ENCODE measurements at regions not wholly inside any gene's neighbourhood (a gene's known extent, or its start where the extent isn't known, plus 50 kb on each side); places are given as distances from the start of the nearest gene placed in this dataset.

DNA sequence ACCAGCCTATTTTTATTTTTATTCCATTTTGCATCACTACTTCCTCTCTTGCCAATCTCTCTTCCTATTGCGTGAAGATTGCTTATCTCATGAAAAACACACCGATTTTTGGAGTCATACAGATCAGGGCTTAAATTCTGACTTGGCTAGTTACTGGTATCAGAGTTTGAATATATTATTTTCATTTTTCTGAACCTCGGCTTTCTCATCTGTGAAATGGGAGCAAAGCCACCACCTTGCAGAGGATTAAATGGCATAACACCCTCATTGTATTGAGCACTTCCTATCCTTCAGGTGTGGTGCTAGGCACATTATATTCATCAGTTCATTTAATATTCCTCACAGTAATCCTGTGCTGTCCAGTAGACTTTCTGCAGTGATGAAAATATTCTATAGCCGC, 208.8 kb downstream of the HAPSTR1 start:
- DNase-seq: no peak
- WGBS, 2 donors: 69 to 70% methylated on average over 4 of the region's 4 CpGs
- TF ChIP-seq POLR2A (IDR thresholded peaks at IDR 0.05): no peak
- TF ChIP-seq, protein P1, sequence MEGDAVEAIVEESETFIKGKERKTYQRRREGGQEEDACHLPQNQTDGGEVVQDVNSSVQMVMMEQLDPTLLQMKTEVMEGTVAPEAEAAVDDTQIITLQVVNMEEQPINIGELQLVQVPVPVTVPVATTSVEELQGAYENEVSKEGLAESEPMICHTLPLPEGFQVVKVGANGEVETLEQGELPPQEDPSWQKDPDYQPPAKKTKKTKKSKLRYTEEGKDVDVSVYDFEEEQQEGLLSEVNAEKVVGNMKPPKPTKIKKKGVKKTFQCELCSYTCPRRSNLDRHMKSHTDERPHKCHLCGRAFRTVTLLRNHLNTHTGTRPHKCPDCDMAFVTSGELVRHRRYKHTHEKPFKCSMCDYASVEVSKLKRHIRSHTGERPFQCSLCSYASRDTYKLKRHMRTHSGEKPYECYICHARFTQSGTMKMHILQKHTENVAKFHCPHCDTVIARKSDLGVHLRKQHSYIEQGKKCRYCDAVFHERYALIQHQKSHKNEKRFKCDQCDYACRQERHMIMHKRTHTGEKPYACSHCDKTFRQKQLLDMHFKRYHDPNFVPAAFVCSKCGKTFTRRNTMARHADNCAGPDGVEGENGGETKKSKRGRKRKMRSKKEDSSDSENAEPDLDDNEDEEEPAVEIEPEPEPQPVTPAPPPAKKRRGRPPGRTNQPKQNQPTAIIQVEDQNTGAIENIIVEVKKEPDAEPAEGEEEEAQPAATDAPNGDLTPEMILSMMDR (IDR thresholded peaks at IDR 0.05): no peak
- no peaks in the 10 kb centered on the region for H3K9me3 ChIP-seq
- no peaks in the 10 kb centered on the region for H3K4me1 ChIP-seq
- no peak overlapping the region for H3K4me3 ChIP-seq
- intact Hi-C loops (cut with DNase I): no loop called here
- H3K27me3 ChIP-seq: peaks cover 0 to 7% (median 0%) of the 10 kb centered on the region in 4 donors
- H3K36me3 ChIP-seq: no peaks in the 10 kb centered on the region
- no peak overlapping the region for H3K27ac ChIP-seq

- Histone ChIP-seq H3K4me1 (no peaks in the 10 kb centered on the region), H3K9me3 (no peaks in the 10 kb centered on the region), H3K27me3 (peaks cover 0 to 13% (median 0%) of the 10 kb centered on the region in 4 donors), H3K36me3 (no peaks in the 10 kb centered on the region), H3K4me3 (no peak overlapping the region), H3K27ac (no peak overlapping the region)
- intact Hi-C loops (cut with DNase I): no loop called here
- DNase-seq: no peak
- 50 to 86% methylated on average over 6 of the region's 6 CpGs for WGBS, 2 donors
- TF ChIP-seq POLR2A (IDR thresholded peaks at IDR 0.05): no peak
- TF ChIP-seq, protein P1 (IDR thresholded peaks at IDR 0.05): no peak
Measured at GRCh38 chr16:9302072-9302471, 210.6 kb downstream of the HAPSTR1 start.

GRCh38 chr16:9306753-9307152, 215.3 kb downstream of the HAPSTR1 start:
- DNase-seq: no peak
- Histone ChIP-seq H3K4me1 (no peaks in the 10 kb centered on the region), H3K9me3 (no peaks in the 10 kb centered on the region), H3K27ac (no peak overlapping the region), H3K27me3 (peaks cover 0 to 22% (median 0%) of the 10 kb centered on the region in 4 donors), H3K4me3 (no peak overlapping the region), H3K36me3 (no peaks in the 10 kb centered on the region)
- WGBS, 2 donors: 60% methylated on average over 3 of the region's 3 CpGs
- no peak for TF ChIP-seq POLR2A (IDR thresholded peaks at IDR 0.05)
- TF ChIP-seq, protein P1 (IDR thresholded peaks at IDR 0.05): no peak
- intact Hi-C loops (cut with DNase I): no loop called here

DNA sequence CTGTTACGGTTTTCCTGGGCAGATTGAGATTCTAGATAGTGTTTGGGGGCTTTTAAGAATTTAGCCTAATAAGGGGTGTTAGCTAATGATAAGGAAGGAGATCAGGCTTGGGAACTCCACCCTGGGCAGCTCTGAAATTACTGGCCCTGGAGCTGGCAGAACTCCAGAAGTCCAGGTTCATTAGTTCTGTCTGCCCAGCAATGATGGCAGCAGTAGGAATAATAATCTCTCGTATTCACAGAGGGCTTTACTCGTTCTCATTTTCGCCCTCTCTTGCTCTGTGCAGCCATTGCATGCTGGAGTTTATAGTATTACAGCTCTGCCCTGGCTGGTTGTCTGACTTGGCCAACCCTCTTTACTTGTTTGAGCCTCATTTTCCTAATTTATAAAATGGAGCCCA, 216.0 kb downstream of the HAPSTR1 start:
- Histone ChIP-seq H3K4me1 (no peaks in the 10 kb centered on the region), H3K27ac (no peak overlapping the region), H3K36me3 (no peaks in the 10 kb centered on the region), H3K27me3 (peaks cover 0 to 21% (median 0%) of the 10 kb centered on the region in 4 donors), H3K4me3 (no peak overlapping the region), H3K9me3 (no peaks in the 10 kb centered on the region)
- no peak for DNase-seq
- intact Hi-C loops (cut with DNase I): no loop called here
- WGBS, 2 donors: 46 to 60% methylated on average over 4 of the region's 4 CpGs
- no peak for TF ChIP-seq POLR2A (IDR thresholded peaks at IDR 0.05)
- TF ChIP-seq, protein P1 (IDR thresholded peaks at IDR 0.05): no peak

- no peak overlapping the region for H3K27ac ChIP-seq
- no peaks in the 10 kb centered on the region for H3K36me3 ChIP-seq
- no peak for DNase-seq
- H3K27me3 ChIP-seq: peaks cover 0 to 15% (median 0%) of the 10 kb centered on the region in 4 donors
- intact Hi-C loops (cut with DNase I): no loop called here
- H3K4me3 ChIP-seq: no peak overlapping the region
- TF ChIP-seq, protein P1 (IDR thresholded peaks at IDR 0.05): no peak
- no peak for TF ChIP-seq POLR2A (IDR thresholded peaks at IDR 0.05)
- no peaks in the 10 kb centered on the region for H3K9me3 ChIP-seq
- no peaks in the 10 kb centered on the region for H3K4me1 ChIP-seq
- 54 to 64% methylated on average over 8 of the region's 8 CpGs for WGBS, 2 donors
Measured at GRCh38 chr16:9308356-9308801, 216.9 kb downstream of the HAPSTR1 start.
